ENCODE measurements at regions not wholly inside any gene's neighbourhood (a gene's known extent, or its start where the extent isn't known, plus 50 kb on each side); places are given as distances from the start of the nearest gene placed in this dataset.
"Not testable (repeated sequence)": the region's sequence is repeated elsewhere in the genome, so short reads cannot be mapped to it uniquely, and the experiment has no call there.

DNA sequence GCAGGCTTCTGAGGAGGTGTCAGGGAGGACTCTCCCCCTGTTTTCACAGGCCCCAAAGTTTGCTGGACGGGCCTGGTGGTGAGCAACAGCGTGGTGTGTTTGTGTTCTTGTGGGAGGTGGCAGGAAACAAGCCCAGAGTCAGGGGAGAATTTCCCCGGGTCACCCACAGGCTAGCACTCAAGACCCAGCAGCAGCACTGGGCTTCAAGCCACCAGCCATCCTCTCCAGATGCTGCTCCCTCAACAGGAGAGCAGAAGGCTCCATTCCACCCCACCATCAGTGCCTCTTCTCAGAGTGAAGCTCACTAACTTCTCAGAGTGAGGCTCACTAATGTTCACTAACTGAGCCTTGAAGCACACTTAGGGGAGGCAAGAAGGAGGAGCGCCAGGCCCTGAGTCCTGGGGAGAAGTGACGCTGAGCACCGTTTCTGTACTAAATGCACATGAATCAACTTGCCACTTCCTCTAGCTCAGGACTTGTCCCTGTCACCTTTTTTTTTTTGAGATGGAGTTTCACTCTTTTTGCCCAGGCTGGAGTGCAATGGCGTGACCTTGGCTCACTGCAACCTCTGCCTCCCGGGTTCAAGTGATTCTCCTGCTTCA is 182.2 kb downstream of the NRN1 start:
- TF ChIP-seq, protein P1, sequence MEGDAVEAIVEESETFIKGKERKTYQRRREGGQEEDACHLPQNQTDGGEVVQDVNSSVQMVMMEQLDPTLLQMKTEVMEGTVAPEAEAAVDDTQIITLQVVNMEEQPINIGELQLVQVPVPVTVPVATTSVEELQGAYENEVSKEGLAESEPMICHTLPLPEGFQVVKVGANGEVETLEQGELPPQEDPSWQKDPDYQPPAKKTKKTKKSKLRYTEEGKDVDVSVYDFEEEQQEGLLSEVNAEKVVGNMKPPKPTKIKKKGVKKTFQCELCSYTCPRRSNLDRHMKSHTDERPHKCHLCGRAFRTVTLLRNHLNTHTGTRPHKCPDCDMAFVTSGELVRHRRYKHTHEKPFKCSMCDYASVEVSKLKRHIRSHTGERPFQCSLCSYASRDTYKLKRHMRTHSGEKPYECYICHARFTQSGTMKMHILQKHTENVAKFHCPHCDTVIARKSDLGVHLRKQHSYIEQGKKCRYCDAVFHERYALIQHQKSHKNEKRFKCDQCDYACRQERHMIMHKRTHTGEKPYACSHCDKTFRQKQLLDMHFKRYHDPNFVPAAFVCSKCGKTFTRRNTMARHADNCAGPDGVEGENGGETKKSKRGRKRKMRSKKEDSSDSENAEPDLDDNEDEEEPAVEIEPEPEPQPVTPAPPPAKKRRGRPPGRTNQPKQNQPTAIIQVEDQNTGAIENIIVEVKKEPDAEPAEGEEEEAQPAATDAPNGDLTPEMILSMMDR (IDR thresholded peaks at IDR 0.05), result not testable (repeated sequence)
- TF ChIP-seq POLR2A, EP300 (IDR thresholded peaks at IDR 0.05): not testable (repeated sequence)

Measured in ovary (tissue), 3 donors.